DMS153 treated with DMSO at 0.1 percent for 48 hours (cell line): ENCODE measurements at regions not wholly inside any gene's neighbourhood (a gene's known extent, or its start where the extent isn't known, plus 50 kb on each side); places are given as distances from the start of the nearest gene placed in this dataset.

Source experiments
- DNase-seq: peaks from one replicate; lab custom pipeline; 2025; ENCODE audit not compliant: unreplicated experiment; lab: John Stamatoyannopoulos, UW

GRCh38 chr19:32223595-32224370 lies 121.6 kb upstream of the ZNF507 start:
- DNase-seq = no peak

- peak; percentile 4 for DNase-seq
Measured at GRCh38 chr19:32224371-32225244, 120.8 kb upstream of the ZNF507 start.

GRCh38 chr19:32227561-32228165 lies 117.7 kb upstream of the ZNF507 start:
- no peak for DNase-seq

- DNase-seq = no peak
Measured at GRCh38 chr19:32230441-32230840, 115.0 kb upstream of the ZNF507 start.

- no peak for DNase-seq
Measured at GRCh38 chr19:32231020-32231419, 114.4 kb upstream of the ZNF507 start.

GRCh38 chr19:32231691-32232090 lies 113.7 kb upstream of the ZNF507 start:
- no peak for DNase-seq

GRCh38 chr19:32232449-32232848 lies 113.0 kb upstream of the ZNF507 start:
- no peak for DNase-seq

- DNase-seq = no peak
Measured at GRCh38 chr19:32233091-32233490, 112.3 kb upstream of the ZNF507 start.

GRCh38 chr19:32233885-32234284 lies 111.5 kb upstream of the ZNF507 start:
- no peak for DNase-seq

- no peak for DNase-seq
Measured at GRCh38 chr19:32234663-32235217, 110.7 kb upstream of the ZNF507 start.

- DNase-seq = no peak
Measured at GRCh38 chr19:32238076-32238475, 107.3 kb upstream of the ZNF507 start.

GRCh38 chr19:32240316-32240715 lies 105.1 kb upstream of the ZNF507 start:
- DNase-seq = no peak

GRCh38 chr19:32241306-32241705 lies 104.1 kb upstream of the ZNF507 start:
- no peak for DNase-seq

GRCh38 chr19:32241932-32242710 lies 103.3 kb upstream of the ZNF507 start:
- DNase-seq = no peak

- no peak for DNase-seq
Measured at GRCh38 chr19:32246006-32246405, 99.4 kb upstream of the ZNF507 start.

GRCh38 chr19:32251634-32252332 lies 93.6 kb upstream of the ZNF507 start:
- no peak for DNase-seq

- no peak for DNase-seq
Measured at GRCh38 chr19:32252333-32252669, 93.1 kb upstream of the ZNF507 start.

GRCh38 chr19:32253683-32254508 lies 91.5 kb upstream of the ZNF507 start:
- DNase-seq = no peak

GRCh38 chr19:32254509-32254890 lies 90.9 kb upstream of the ZNF507 start:
- no peak for DNase-seq
